HEK293T (cell line): ENCODE measurements at regions not wholly inside any gene's neighbourhood (a gene's known extent, or its start where the extent isn't known, plus 50 kb on each side); places are given as distances from the start of the nearest gene placed in this dataset.
"Not testable (repeated sequence)": the region's sequence is repeated elsewhere in the genome, so short reads cannot be mapped to it uniquely, and the experiment has no call there.

Experiments
- CTCF ChIA-PET: fragments of 350-600 bp; formaldehyde crosslinking; extraction: SDS; loops from one replicate; lab custom pipeline; 2021; ENCODE audit warnings: antibody characterized with exemption, inconsistent platforms; lab: Yijun Ruan, JAX
- POLR2A ChIA-PET: fragments of 350-600 bp; formaldehyde crosslinking; extraction: SDS; loops from one replicate; lab custom pipeline; 2020; ENCODE audit warnings: antibody characterized with exemption, inconsistent platforms; lab: Yijun Ruan, JAX
- DNase-seq: peaks from one replicate; pipeline ENCODE4 v3.0.0; 2012; ENCODE audit warnings: mixed read lengths; ENCODE audit errors: extremely low spot score
- ARNT ChIP-seq: fragments of 450-650 bp; IDR thresholded peaks from 2 replicates; pipeline ENCODE4 v1.6.1; 2017; ENCODE audit warnings: mild to moderate bottlenecking
- BHLHE40 ChIP-seq: fragments of 450-650 bp; IDR thresholded peaks from 2 replicates; pipeline ENCODE4 v1.6.1; 2016; ENCODE audit warnings: mild to moderate bottlenecking, moderate library complexity, borderline replicate concordance
- CTBP1 ChIP-seq: fragments of 450-650 bp; IDR thresholded peaks from 2 replicates; pipeline ENCODE4 v1.6.1; 2016; ENCODE audit warnings: borderline replicate concordance
- ELF4 ChIP-seq: fragments of 450-650 bp; IDR thresholded peaks from 2 replicates; pipeline ENCODE4 v1.6.1; 2017; ENCODE audit warnings: antibody characterized with exemption
- FOXA1 ChIP-seq: fragments of 450-650 bp; IDR thresholded peaks from 2 replicates; pipeline ENCODE4 v1.6.1; 2016; ENCODE audit warnings: mild to moderate bottlenecking
- FOXK2 ChIP-seq: fragments of 450-650 bp; IDR thresholded peaks from 2 replicates; pipeline ENCODE4 v1.6.1; 2016; ENCODE audit warnings: mild to moderate bottlenecking
- FOXM1 ChIP-seq: fragments of 450-650 bp; IDR thresholded peaks from 2 replicates; pipeline ENCODE4 v1.6.1; 2017; ENCODE audit warnings: mild to moderate bottlenecking, borderline replicate concordance
- HDGF ChIP-seq: fragments of 450-650 bp; IDR thresholded peaks from 2 replicates; pipeline ENCODE4 v1.6.1; 2017; ENCODE audit warnings: antibody characterized with exemption, borderline replicate concordance
- L3MBTL2 ChIP-seq: fragments of 450-650 bp; conservative IDR thresholded peaks from 2 replicates; pipeline ENCODE4 v1.6.1; 2016; ENCODE audit warnings: mild to moderate bottlenecking
- LEF1 ChIP-seq: fragments of 450-650 bp; IDR thresholded peaks from 2 replicates; pipeline ENCODE4 v1.6.1; 2017; ENCODE audit warnings: mild to moderate bottlenecking, borderline replicate concordance
- NFRKB ChIP-seq: fragments of 450-650 bp; IDR thresholded peaks from 2 replicates; pipeline ENCODE4 v1.6.1; 2016; ENCODE audit warnings: mild to moderate bottlenecking, moderate library complexity
- PKNOX1 ChIP-seq: fragments of 450-650 bp; IDR thresholded peaks from 2 replicates; pipeline ENCODE4 v1.6.1; 2016
- SP1 ChIP-seq: fragments of 450-650 bp; IDR thresholded peaks from 2 replicates; pipeline ENCODE4 v1.6.1; 2017
- SUZ12 ChIP-seq: fragments of 450-650 bp; IDR thresholded peaks from 2 replicates; pipeline ENCODE4 v1.6.1; 2016; ENCODE audit warnings: mild to moderate bottlenecking
- TARDBP ChIP-seq: fragments of 450-650 bp; IDR thresholded peaks from 2 replicates; pipeline ENCODE4 v1.6.1; 2016
- ZNF384 ChIP-seq: fragments of 450-650 bp; IDR thresholded peaks from 2 replicates; pipeline ENCODE4 v1.6.1; 2016

GRCh38 chr3:5769825-5770224 lies 582.3 kb downstream of the EDEM1 start:
- ChIA-PET CTCF (interaction anchor here (0.6 kb wide), 1 partner anchor 207 kb away, joined by 5 read pairs; no protein-coding TSS in a partner anchor), POLR2A (no interaction called here)
- no peak for DNase-seq
- TF ChIP-seq NFRKB = no peak
- TF ChIP-seq FOXK2 = no peak
- no peak for TF ChIP-seq ARNT
- no peak for TF ChIP-seq FOXM1
- no peak for TF ChIP-seq PKNOX1
- no peak for TF ChIP-seq BHLHE40
- no peak for TF ChIP-seq LEF1
- no peak for TF ChIP-seq FOXA1
- no peak for TF ChIP-seq L3MBTL2
- TF ChIP-seq ELF4 = no peak

- TF ChIP-seq BHLHE40 (no peak), L3MBTL2 (no peak), CTBP1 (no peak), ZNF384 (no peak), FOXK2 (no peak), FOXM1 (no peak), ARNT (no peak), HDGF (no peak), PKNOX1 (no peak), TARDBP (no peak)
- CTCF ChIA-PET = no interaction called here
- POLR2A ChIA-PET = no interaction called here
- no peak for DNase-seq
Observed at GRCh38 chr3:5774337-5774736, 586.8 kb downstream of the EDEM1 start.

GRCh38 chr3:5775100-5775499 lies 587.6 kb downstream of the EDEM1 start:
- POLR2A ChIA-PET, DNase-seq, CTCF ChIA-PET: not testable (repeated sequence)

- ChIA-PET POLR2A (no interaction called here), CTCF (no interaction called here)
- TF ChIP-seq L3MBTL2 (no peak), TARDBP (no peak), SP1 (no peak), NFRKB (no peak), CTBP1 (no peak), PKNOX1 (no peak), ARNT (no peak)
- DNase-seq = no peak
Observed at GRCh38 chr3:5784690-5785089, 597.2 kb downstream of the EDEM1 start.

- TF ChIP-seq FOXK2 = no peak
- TF ChIP-seq SP1 = no peak
- TF ChIP-seq PKNOX1 = no peak
- TF ChIP-seq ELF4 = no peak
- TF ChIP-seq BHLHE40 = no peak
- TF ChIP-seq L3MBTL2 = no peak
- TF ChIP-seq TARDBP = no peak
- TF ChIP-seq ZNF384 = no peak
- TF ChIP-seq FOXA1 = no peak
- TF ChIP-seq NFRKB = no peak
- no peak for TF ChIP-seq ARNT
- TF ChIP-seq SUZ12 = no peak
- TF ChIP-seq LEF1 = no peak
- no peak for TF ChIP-seq FOXM1
- ChIA-PET CTCF (no interaction called here), POLR2A (no interaction called here)
- DNase-seq = no peak
Observed at GRCh38 chr3:5787861-5788488, 600.5 kb downstream of the EDEM1 start.

- no peak for DNase-seq
- POLR2A ChIA-PET = no interaction called here
- TF ChIP-seq CTBP1 = no peak
- no peak for TF ChIP-seq TARDBP
- TF ChIP-seq SUZ12 = no peak
- no peak for TF ChIP-seq FOXA1
- TF ChIP-seq FOXK2 = no peak
- no peak for TF ChIP-seq L3MBTL2
- no peak for TF ChIP-seq ELF4
- no peak for TF ChIP-seq LEF1
- no peak for TF ChIP-seq PKNOX1
- no peak for TF ChIP-seq SP1
- no peak for TF ChIP-seq NFRKB
- no peak for TF ChIP-seq BHLHE40
- no peak for TF ChIP-seq ARNT
- TF ChIP-seq HDGF = no peak
- TF ChIP-seq FOXM1 = no peak
- TF ChIP-seq ZNF384 = no peak
- CTCF ChIA-PET = no interaction called here
Observed at GRCh38 chr3:5788496-5788895, 601.0 kb downstream of the EDEM1 start.
